ENCODE measurements at regions not wholly inside any gene's neighbourhood (a gene's known extent, or its start where the extent isn't known, plus 50 kb on each side); places are given as distances from the start of the nearest gene placed in this dataset.

- H3K4me3 ChIP-seq (ENCODE audit: low read depth, low read length) = no peak overlapping the region
- DNase-seq (ENCODE audit: low read depth, low spot score) = no peak
- in situ Hi-C loops (cut with HindIII; ENCODE audit: low sequenced_read_pairs) = no loop called here
- no peak for TF ChIP-seq CTCF (IDR thresholded peaks at IDR 0.05; ENCODE audit: low read depth, low read length)
These were observed 69.3 kb downstream of the ISOC1 start for GRCh38 chr5:129163810-129164378.

DNA sequence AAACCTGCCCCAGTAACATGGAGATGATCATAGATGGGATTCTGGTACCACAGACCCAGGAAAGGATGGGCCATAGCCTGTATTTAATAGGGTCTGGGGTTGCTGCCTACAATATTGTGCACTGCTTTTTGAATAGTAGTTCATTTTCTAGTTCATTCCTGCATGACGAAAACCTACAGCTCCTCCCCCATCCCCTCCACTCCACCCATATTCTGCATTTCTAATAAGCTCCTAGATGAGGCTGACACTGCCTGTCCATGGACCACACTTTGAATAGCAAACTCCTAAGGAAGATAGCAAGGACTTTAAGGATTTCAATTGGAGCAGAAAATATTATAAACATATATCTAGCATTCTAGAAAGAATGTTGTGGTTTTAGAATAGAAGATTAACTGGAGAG lies 75.5 kb downstream of the ISOC1 start:
- in situ Hi-C loops (cut with HindIII; ENCODE audit: low sequenced_read_pairs) = no loop called here
- DNase-seq (ENCODE audit: low read depth, low spot score) = no peak
- TF ChIP-seq CTCF (IDR thresholded peaks at IDR 0.05; ENCODE audit: low read depth, low read length) = no peak
- no peak overlapping the region for H3K4me3 ChIP-seq (ENCODE audit: low read depth, low read length)

GRCh38 chr5:129171194-129171944 lies 76.8 kb downstream of the ISOC1 start:
- in situ Hi-C loops (cut with HindIII; ENCODE audit: low sequenced_read_pairs) = no loop called here
- no peak for DNase-seq (ENCODE audit: low read depth, low spot score)
- no peak overlapping the region for H3K4me3 ChIP-seq (ENCODE audit: low read depth, low read length)
- no peak for TF ChIP-seq CTCF (IDR thresholded peaks at IDR 0.05; ENCODE audit: low read depth, low read length)

DNA sequence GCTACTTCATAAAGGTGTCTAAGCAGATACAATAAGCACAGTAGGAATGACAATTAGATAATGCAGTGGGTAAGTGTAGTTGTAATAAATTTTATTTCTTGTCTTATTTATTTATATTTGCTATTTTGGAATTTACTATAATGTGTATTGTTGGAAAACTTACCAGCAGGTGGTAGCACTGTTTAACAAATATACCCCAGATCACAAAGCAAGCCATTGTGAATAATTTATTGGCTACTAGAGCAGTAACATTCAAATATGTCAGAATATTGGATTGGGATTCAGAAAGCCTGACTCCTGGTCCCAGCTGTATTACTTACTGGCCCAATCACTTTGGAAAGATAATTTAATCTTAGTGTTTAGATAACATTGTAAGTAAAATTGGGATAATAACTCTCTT lies 78.0 kb downstream of the ISOC1 start:
- DNase-seq (ENCODE audit: low read depth, low spot score) = no peak
- TF ChIP-seq CTCF (IDR thresholded peaks at IDR 0.05; ENCODE audit: low read depth, low read length) = no peak
- in situ Hi-C loops (cut with HindIII; ENCODE audit: low sequenced_read_pairs) = no loop called here
- H3K4me3 ChIP-seq (ENCODE audit: low read depth, low read length) = no peak overlapping the region

- DNase-seq (ENCODE audit: low read depth, low spot score) = no peak
- TF ChIP-seq CTCF (IDR thresholded peaks at IDR 0.05; ENCODE audit: low read depth, low read length) = no peak
- H3K4me3 ChIP-seq (ENCODE audit: low read depth, low read length) = no peak overlapping the region
- in situ Hi-C loops (cut with HindIII; ENCODE audit: low sequenced_read_pairs) = no loop called here
These were observed 79.2 kb downstream of the ISOC1 start for GRCh38 chr5:129173771-129174170.

DNA sequence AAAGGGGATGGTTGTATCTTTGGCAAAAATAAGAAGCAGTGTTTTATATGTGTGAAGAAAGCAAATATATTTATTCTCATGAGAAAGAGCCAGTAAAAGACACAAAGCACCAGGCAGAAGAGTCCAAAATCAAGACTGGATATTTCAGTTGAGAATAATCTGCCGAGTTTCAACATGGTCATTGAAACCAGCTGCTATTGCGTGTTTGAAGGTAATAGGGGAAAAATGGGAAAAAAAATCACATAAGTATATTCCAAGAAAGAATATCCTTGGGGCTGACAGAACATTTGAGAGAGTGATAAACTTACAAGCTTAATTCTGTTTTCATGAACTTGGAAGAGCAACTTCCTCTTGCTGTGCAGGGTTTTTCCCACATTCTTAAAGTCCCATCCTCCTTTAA lies 79.9 kb downstream of the ISOC1 start:
- no peak for TF ChIP-seq CTCF (IDR thresholded peaks at IDR 0.05; ENCODE audit: low read depth, low read length)
- no peak for DNase-seq (ENCODE audit: low read depth, low spot score)
- H3K4me3 ChIP-seq (ENCODE audit: low read depth, low read length) = no peak overlapping the region
- in situ Hi-C loops (cut with HindIII; ENCODE audit: low sequenced_read_pairs) = no loop called here
